ENCODE measurements at regions not wholly inside any gene's neighbourhood (a gene's known extent, or its start where the extent isn't known, plus 50 kb on each side); places are given as distances from the start of the nearest gene placed in this dataset.
A peak's percentile ranks its signal among the peaks of the same experiment; 100 is the strongest.
"Not testable (repeated sequence)": the region's sequence is repeated elsewhere in the genome, so short reads cannot be mapped to it uniquely, and the experiment has no call there.

- Histone ChIP-seq H3K9me3 (no peaks in the 10 kb centered on the region), H3K4me1 (no peaks in the 10 kb centered on the region), H3K27me3 (no peaks in the 10 kb centered on the region), H3K36me3 (replicated peaks in 1 of 2; ENCODE audit: insufficient read depth in 1 of 2, low read depth in 2 of 2) (no peaks in the 10 kb centered on the region), H3K4me3 (no peak overlapping the region), H3K27ac (no peak overlapping the region)
- DNase-seq (no peak), ATAC-seq (no peak)
- TF ChIP-seq CTCF (IDR thresholded peaks at IDR 0.05) = no peak
- no peak for TF ChIP-seq POLR2A (IDR thresholded peaks at IDR 0.05)
- WGBS, 2 donors = 61 to 69% methylated on average over 3 of the region's 3 CpGs
- intact Hi-C loops (cut with DNase I) = no loop called here
These were observed 93.2 kb downstream of the GPR65 start for GRCh38 chr14:88098163-88098562.

- no peaks in the 10 kb centered on the region for H3K27me3 ChIP-seq
- no peak overlapping the region for H3K4me3 ChIP-seq
- 84 to 90% methylated on average over 1 of the region's 1 CpG for WGBS, 2 donors
- ATAC-seq = no peak
- H3K36me3 ChIP-seq (replicated peaks in 1 of 2; ENCODE audit: insufficient read depth in 1 of 2, low read depth in 2 of 2) = no peaks in the 10 kb centered on the region
- DNase-seq = no peak
- peaks cover 0 to 11% (median 0%) of the 10 kb centered on the region in 3 donors for H3K9me3 ChIP-seq
- no peak overlapping the region for H3K27ac ChIP-seq
- H3K4me1 ChIP-seq = no peaks in the 10 kb centered on the region
- TF ChIP-seq CTCF (IDR thresholded peaks at IDR 0.05) (no peak), POLR2A (IDR thresholded peaks at IDR 0.05) (no peak)
- intact Hi-C loops (cut with DNase I) = no loop called here
These were observed 99.8 kb downstream of the GPR65 start for GRCh38 chr14:88104710-88105109.

- DNase-seq = no peak
- H3K27ac ChIP-seq = no peak overlapping the region
- WGBS, 2 donors = 71 to 72% methylated on average over 4 of the region's 4 CpGs
- TF ChIP-seq CTCF (IDR thresholded peaks at IDR 0.05) (no peak), POLR2A (IDR thresholded peaks at IDR 0.05) (no peak)
- intact Hi-C loops (cut with DNase I) = no loop called here
- no peak for ATAC-seq
- H3K4me1 ChIP-seq = no peaks in the 10 kb centered on the region
- peaks cover 0 to 11% (median 0%) of the 10 kb centered on the region in 3 donors for H3K9me3 ChIP-seq
- no peak overlapping the region for H3K4me3 ChIP-seq
- no peaks in the 10 kb centered on the region for H3K27me3 ChIP-seq
- no peaks in the 10 kb centered on the region for H3K36me3 ChIP-seq (replicated peaks in 1 of 2; ENCODE audit: insufficient read depth in 1 of 2, low read depth in 2 of 2)
These were observed 101.4 kb downstream of the GPR65 start for GRCh38 chr14:88106377-88106776.

GRCh38 chr14:88127669-88128068 is 122.7 kb downstream of the GPR65 start:
- H3K27me3 ChIP-seq; DNase-seq; intact Hi-C loops (cut with DNase I); H3K9me3 ChIP-seq; H3K27ac ChIP-seq; H3K36me3 ChIP-seq (replicated peaks in 1 of 2; ENCODE audit: insufficient read depth in 1 of 2, low read depth in 2 of 2); H3K4me3 ChIP-seq; ATAC-seq; H3K4me1 ChIP-seq: not testable (repeated sequence)
- WGBS, 2 donors = 48 to 64% methylated on average over 3 to 6 of the region's 7 CpGs

GRCh38 chr14:88128816-88129215 is 123.9 kb downstream of the GPR65 start:
- no peaks in the 10 kb centered on the region for H3K36me3 ChIP-seq (replicated peaks in 1 of 2; ENCODE audit: insufficient read depth in 1 of 2, low read depth in 2 of 2)

More at GRCh38 chr14:88128816-88129215, 123.9 kb downstream of the GPR65 start:
- intact Hi-C loops (cut with DNase I) = no loop called here
- Histone ChIP-seq H3K4me1 (no peaks in the 10 kb centered on the region), H3K27me3 (no peaks in the 10 kb centered on the region), H3K27ac (peak overlapping the region in 1 of 4 donors; percentile 63), H3K4me3 (no peak overlapping the region), H3K9me3 (no peaks in the 10 kb centered on the region)
- peak in 1 of 4 donors; percentile 36 for DNase-seq
- WGBS, 2 donors = 76 to 80% methylated on average over 1 of the region's 1 CpG
- TF ChIP-seq CTCF (IDR thresholded peaks at IDR 0.05) (no peak), POLR2A (IDR thresholded peaks at IDR 0.05) (no peak)
- ATAC-seq = no peak
